NCI-H2171 (cell line): ENCODE measurements at regions not wholly inside any gene's neighbourhood (a gene's known extent, or its start where the extent isn't known, plus 50 kb on each side); places are given as distances from the start of the nearest gene placed in this dataset.

Source experiments
- DNase-seq: peaks from one replicate; lab custom pipeline; 2025; lab: John Stamatoyannopoulos, UW

- DNase-seq = no peak
Measured at GRCh38 chr2:219692521-219692920, 65.1 kb downstream of the SLC4A3 start.

- DNase-seq = no peak
Measured at GRCh38 chr2:219695145-219695709, 67.8 kb downstream of the SLC4A3 start.

- no peak for DNase-seq
Measured at GRCh38 chr2:219697811-219698747, 70.6 kb downstream of the SLC4A3 start.

GRCh38 chr2:219698748-219699439 lies 71.5 kb downstream of the SLC4A3 start:
- DNase-seq = no peak

GRCh38 chr2:219699440-219699821 lies 72.0 kb downstream of the SLC4A3 start:
- DNase-seq = no peak

- no peak for DNase-seq
Measured at GRCh38 chr2:219701847-219702634, 74.6 kb downstream of the SLC4A3 start.

GRCh38 chr2:219702796-219703545 lies 75.5 kb downstream of the SLC4A3 start:
- no peak for DNase-seq

GRCh38 chr2:219704878-219705277 lies 77.4 kb downstream of the SLC4A3 start:
- no peak for DNase-seq

GRCh38 chr2:219706823-219707281 lies 79.4 kb downstream of the SLC4A3 start:
- no peak for DNase-seq

- DNase-seq = no peak
Measured at GRCh38 chr2:219707496-219708285, 80.3 kb downstream of the SLC4A3 start.

- DNase-seq = no peak
Measured at GRCh38 chr2:219709331-219709761, 81.9 kb downstream of the SLC4A3 start.

GRCh38 chr2:219713110-219713509 lies 85.7 kb downstream of the SLC4A3 start:
- peak; percentile 59 for DNase-seq

- no peak for DNase-seq
Measured at GRCh38 chr2:219714681-219715400, 87.4 kb downstream of the SLC4A3 start.

- no peak for DNase-seq
Measured at GRCh38 chr2:219718066-219718465, 90.6 kb downstream of the SLC4A3 start.

- DNase-seq = no peak
Measured at GRCh38 chr2:219719521-219719920, 92.1 kb downstream of the SLC4A3 start.

- no peak for DNase-seq
Measured at GRCh38 chr2:219720956-219721355, 93.5 kb downstream of the SLC4A3 start.

- no peak for DNase-seq
Measured at GRCh38 chr2:219722276-219722879, 94.9 kb downstream of the SLC4A3 start.

- DNase-seq = no peak
Measured at GRCh38 chr2:219723311-219723710, 95.9 kb downstream of the SLC4A3 start.

GRCh38 chr2:219724628-219725027 lies 97.2 kb downstream of the SLC4A3 start:
- DNase-seq = no peak
